ENCODE measurements at regions not wholly inside any gene's neighbourhood (a gene's known extent, or its start where the extent isn't known, plus 50 kb on each side); places are given as distances from the start of the nearest gene placed in this dataset.

- peak; percentile 50 for DNase-seq (ENCODE audit: low read depth, low spot score)
Observed at GRCh38 chr15:25565470-25566264, 126.8 kb upstream of the UBE3A start.

GRCh38 chr15:25563596-25563995, 124.8 kb upstream of the UBE3A start:
- DNase-seq (ENCODE audit: low read depth, low spot score), result no peak

- no peak for DNase-seq (ENCODE audit: low read depth, low spot score)
Observed at GRCh38 chr15:25557926-25558325, 119.1 kb upstream of the UBE3A start.

- DNase-seq (ENCODE audit: low read depth, low spot score), result no peak
Observed at GRCh38 chr15:25556136-25556535, 117.3 kb upstream of the UBE3A start.

GRCh38 chr15:25554640-25555039, 115.8 kb upstream of the UBE3A start:
- no peak for DNase-seq (ENCODE audit: low read depth, low spot score)

- no peak for DNase-seq (ENCODE audit: low read depth, low spot score)
Observed at GRCh38 chr15:25548600-25548999, 109.8 kb upstream of the UBE3A start.

- DNase-seq (ENCODE audit: low read depth, low spot score), result no peak
Observed at GRCh38 chr15:25545889-25546288, 107.1 kb upstream of the UBE3A start.

GRCh38 chr15:25545017-25545416, 106.2 kb upstream of the UBE3A start:
- peak; percentile 64 for DNase-seq (ENCODE audit: low read depth, low spot score)

- DNase-seq (ENCODE audit: low read depth, low spot score), result no peak
Observed at GRCh38 chr15:25544076-25544475, 105.3 kb upstream of the UBE3A start.

GRCh38 chr15:25543196-25543595, 104.4 kb upstream of the UBE3A start:
- peak; percentile 90 for DNase-seq (ENCODE audit: low read depth, low spot score)

GRCh38 chr15:25541228-25541627, 102.4 kb upstream of the UBE3A start:
- no peak for DNase-seq (ENCODE audit: low read depth, low spot score)

- DNase-seq (ENCODE audit: low read depth, low spot score), result no peak
Observed at GRCh38 chr15:25536801-25537611, 98.2 kb upstream of the UBE3A start.

GRCh38 chr15:25535866-25536265, 97.0 kb upstream of the UBE3A start:
- no peak for DNase-seq (ENCODE audit: low read depth, low spot score)

GRCh38 chr15:25534293-25534692, 95.5 kb upstream of the UBE3A start:
- DNase-seq (ENCODE audit: low read depth, low spot score), result no peak

GRCh38 chr15:25532269-25533140, 93.7 kb upstream of the UBE3A start:
- DNase-seq (ENCODE audit: low read depth, low spot score), result no peak

- DNase-seq (ENCODE audit: low read depth, low spot score), result no peak
Observed at GRCh38 chr15:25529774-25530173, 91.0 kb upstream of the UBE3A start.

- peak; percentile 36 for DNase-seq (ENCODE audit: low read depth, low spot score)
Observed at GRCh38 chr15:25527118-25527517, 88.3 kb upstream of the UBE3A start.

- DNase-seq (ENCODE audit: low read depth, low spot score), result no peak
Observed at GRCh38 chr15:25525741-25526140, 86.9 kb upstream of the UBE3A start.

GRCh38 chr15:25515633-25516032, 76.8 kb upstream of the UBE3A start:
- no peak for DNase-seq (ENCODE audit: low read depth, low spot score)

- no peak for DNase-seq (ENCODE audit: low read depth, low spot score)
Observed at GRCh38 chr15:25514522-25514921, 75.7 kb upstream of the UBE3A start.

GRCh38 chr15:25512957-25513356, 74.1 kb upstream of the UBE3A start:
- DNase-seq (ENCODE audit: low read depth, low spot score), result no peak

- DNase-seq (ENCODE audit: low read depth, low spot score), result peak; percentile 37
Observed at GRCh38 chr15:25510146-25510545, 71.3 kb upstream of the UBE3A start.

Data from astrocyte of the hippocampus (primary cell).